ENCODE measurements at regions not wholly inside any gene's neighbourhood (a gene's known extent, or its start where the extent isn't known, plus 50 kb on each side); places are given as distances from the start of the nearest gene placed in this dataset.

DNA sequence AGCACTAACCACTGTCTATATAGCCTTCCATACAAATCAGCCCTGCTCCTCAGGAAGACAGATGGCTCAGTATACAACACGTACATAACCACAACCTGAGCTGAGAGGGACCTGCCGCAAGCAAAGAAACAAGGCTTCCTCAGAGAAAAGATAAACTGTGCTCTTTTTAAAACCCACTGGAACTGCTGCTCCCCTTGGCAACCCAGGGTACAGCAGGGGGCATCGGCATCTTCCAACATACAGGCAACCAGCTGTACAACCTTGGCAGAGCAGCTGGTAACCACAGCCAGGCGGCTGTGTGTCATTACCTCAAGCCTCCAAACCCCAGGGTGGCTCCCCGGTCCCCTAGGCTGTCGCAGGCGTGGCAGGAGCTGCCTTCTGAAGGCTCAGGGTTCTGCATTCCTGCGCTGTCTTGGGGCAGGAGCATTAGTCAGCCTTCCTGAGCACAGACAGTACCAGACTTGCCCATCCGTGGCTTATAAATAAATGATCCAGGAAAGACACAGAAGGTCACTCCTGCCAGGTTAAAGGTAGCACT, 249.5 kb downstream of the ADGRG6 start:
- Histone ChIP-seq H3K9me3 (ENCODE audit: control insufficient read depth in 2 of 2, low read length in 2 of 2) (no peaks in the 10 kb centered on the region), H3K27me3 (ENCODE audit: control insufficient read depth in 2 of 2, insufficient read depth in 2 of 2, low read length in 2 of 2) (no peaks in the 10 kb centered on the region), H3K9ac (ENCODE audit: low read depth in 1 of 2, low read length in 2 of 2) (no peak overlapping the region), H3K4me3 (ENCODE audit: low read length in 2 of 2) (no peak overlapping the region), H3K27ac (ENCODE audit: low read depth in 2 of 2, low read length in 2 of 2) (no peak overlapping the region), H3K4me1 (ENCODE audit: control insufficient read depth in 2 of 2, insufficient read depth in 2 of 2, low read length in 2 of 2) (no peaks in the 10 kb centered on the region), H3K36me3 (ENCODE audit: control insufficient read depth in 2 of 2, insufficient read depth in 2 of 2, low read length in 2 of 2) (no peaks in the 10 kb centered on the region)

- no peak overlapping the region for H3K9ac ChIP-seq (ENCODE audit: low read depth in 1 of 2, low read length in 2 of 2)
- H3K27ac ChIP-seq (ENCODE audit: low read depth in 2 of 2, low read length in 2 of 2): no peak overlapping the region
- H3K27me3 ChIP-seq (ENCODE audit: control insufficient read depth in 2 of 2, insufficient read depth in 2 of 2, low read length in 2 of 2): no peaks in the 10 kb centered on the region
Measured at GRCh38 chr6:142558786-142559185, 257.0 kb downstream of the ADGRG6 start.

GRCh38 chr6:142561511-142562265, 259.9 kb downstream of the ADGRG6 start:
- Histone ChIP-seq H3K27ac (ENCODE audit: low read depth in 2 of 2, low read length in 2 of 2) (no peak overlapping the region), H3K36me3 (ENCODE audit: control insufficient read depth in 2 of 2, insufficient read depth in 2 of 2, low read length in 2 of 2) (no peaks in the 10 kb centered on the region), H3K4me3 (ENCODE audit: low read length in 2 of 2) (no peak overlapping the region), H3K27me3 (ENCODE audit: control insufficient read depth in 2 of 2, insufficient read depth in 2 of 2, low read length in 2 of 2) (no peaks in the 10 kb centered on the region), H3K9ac (ENCODE audit: low read depth in 1 of 2, low read length in 2 of 2) (no peak overlapping the region), H3K4me1 (ENCODE audit: control insufficient read depth in 2 of 2, insufficient read depth in 2 of 2, low read length in 2 of 2) (no peaks in the 10 kb centered on the region), H3K9me3 (ENCODE audit: control insufficient read depth in 2 of 2, low read length in 2 of 2) (no peaks in the 10 kb centered on the region)

More at GRCh38 chr6:142558786-142559185, 257.0 kb downstream of the ADGRG6 start:
- no peaks in the 10 kb centered on the region for H3K4me1 ChIP-seq (ENCODE audit: control insufficient read depth in 2 of 2, insufficient read depth in 2 of 2, low read length in 2 of 2)
- no peaks in the 10 kb centered on the region for H3K9me3 ChIP-seq (ENCODE audit: control insufficient read depth in 2 of 2, low read length in 2 of 2)
- no peak overlapping the region for H3K4me3 ChIP-seq (ENCODE audit: low read length in 2 of 2)
- no peaks in the 10 kb centered on the region for H3K36me3 ChIP-seq (ENCODE audit: control insufficient read depth in 2 of 2, insufficient read depth in 2 of 2, low read length in 2 of 2)

- no peaks in the 10 kb centered on the region for H3K27me3 ChIP-seq (ENCODE audit: control insufficient read depth in 2 of 2, insufficient read depth in 2 of 2, low read length in 2 of 2)
- H3K27ac ChIP-seq (ENCODE audit: low read depth in 2 of 2, low read length in 2 of 2): no peak overlapping the region
- H3K9me3 ChIP-seq (ENCODE audit: control insufficient read depth in 2 of 2, low read length in 2 of 2): no peaks in the 10 kb centered on the region
- H3K4me1 ChIP-seq (ENCODE audit: control insufficient read depth in 2 of 2, insufficient read depth in 2 of 2, low read length in 2 of 2): no peaks in the 10 kb centered on the region
- H3K9ac ChIP-seq (ENCODE audit: low read depth in 1 of 2, low read length in 2 of 2): no peak overlapping the region
- no peaks in the 10 kb centered on the region for H3K36me3 ChIP-seq (ENCODE audit: control insufficient read depth in 2 of 2, insufficient read depth in 2 of 2, low read length in 2 of 2)
- H3K4me3 ChIP-seq (ENCODE audit: low read length in 2 of 2): no peak overlapping the region
Measured at GRCh38 chr6:142562865-142563264, 261.1 kb downstream of the ADGRG6 start.

DNA sequence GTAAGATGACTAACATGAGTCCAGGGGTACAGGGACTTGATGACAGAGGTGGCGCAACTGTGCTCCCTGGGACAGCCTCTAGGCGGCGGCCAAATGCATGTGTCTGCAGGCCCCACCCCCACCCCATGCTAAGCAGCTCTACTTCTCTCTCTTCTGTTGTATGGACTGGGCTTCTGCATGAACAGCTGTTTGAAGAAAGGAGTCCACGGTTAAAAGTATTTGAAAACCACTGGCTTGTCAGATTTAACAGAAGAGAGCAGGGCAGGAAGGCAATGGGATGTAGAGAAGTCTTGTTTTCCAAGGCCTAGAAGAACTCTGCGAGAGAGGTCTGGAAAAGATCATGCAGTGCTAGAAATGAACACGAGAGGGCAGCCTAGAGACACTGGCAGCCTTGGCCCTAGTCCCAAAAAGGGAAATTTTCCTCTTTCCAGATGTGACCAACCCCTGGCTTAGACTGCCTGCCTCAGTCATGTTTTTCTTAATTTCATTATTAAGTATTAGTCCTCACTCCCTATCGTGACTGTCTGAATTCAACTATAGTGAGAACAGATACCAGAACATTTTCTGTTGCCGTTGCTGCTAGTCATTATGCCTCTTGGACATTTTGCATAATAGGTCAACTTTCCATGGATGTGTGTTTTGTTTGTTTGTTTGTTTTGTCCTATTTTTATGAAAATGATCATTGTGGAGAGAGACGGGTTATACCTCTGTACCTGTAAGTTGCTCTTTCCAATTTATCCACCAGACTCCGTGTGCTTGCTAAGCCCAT, 265.0 kb downstream of the ADGRG6 start:
- Histone ChIP-seq H3K9ac (ENCODE audit: low read depth in 1 of 2, low read length in 2 of 2) (no peak overlapping the region), H3K27me3 (ENCODE audit: control insufficient read depth in 2 of 2, insufficient read depth in 2 of 2, low read length in 2 of 2) (no peaks in the 10 kb centered on the region), H3K4me3 (ENCODE audit: low read length in 2 of 2) (no peak overlapping the region), H3K36me3 (ENCODE audit: control insufficient read depth in 2 of 2, insufficient read depth in 2 of 2, low read length in 2 of 2) (no peaks in the 10 kb centered on the region), H3K4me1 (ENCODE audit: control insufficient read depth in 2 of 2, insufficient read depth in 2 of 2, low read length in 2 of 2) (no peaks in the 10 kb centered on the region), H3K9me3 (ENCODE audit: control insufficient read depth in 2 of 2, low read length in 2 of 2) (no peaks in the 10 kb centered on the region), H3K27ac (ENCODE audit: low read depth in 2 of 2, low read length in 2 of 2) (no peak overlapping the region)

DNA sequence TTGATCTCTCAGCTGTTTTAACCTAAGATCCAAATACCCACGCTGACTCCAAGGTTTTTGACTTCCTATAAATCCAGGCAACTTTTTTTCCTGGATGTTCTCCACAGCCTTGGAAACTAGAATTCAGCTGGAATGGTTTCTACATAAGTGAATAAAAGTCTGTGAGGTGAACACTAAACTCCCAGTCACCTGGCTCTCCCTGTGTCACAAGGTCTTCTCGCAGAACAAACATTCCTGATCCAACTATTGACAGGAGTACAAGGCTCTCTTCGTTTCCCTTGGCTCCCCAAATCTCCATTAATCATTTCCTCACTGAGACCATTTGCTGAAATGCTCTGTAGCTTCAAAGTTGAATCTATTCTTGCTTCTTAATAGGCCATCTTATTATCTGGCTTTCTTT, 265.7 kb downstream of the ADGRG6 start:
- Histone ChIP-seq H3K9ac (ENCODE audit: low read depth in 1 of 2, low read length in 2 of 2) (no peak overlapping the region), H3K9me3 (ENCODE audit: control insufficient read depth in 2 of 2, low read length in 2 of 2) (no peaks in the 10 kb centered on the region), H3K36me3 (ENCODE audit: control insufficient read depth in 2 of 2, insufficient read depth in 2 of 2, low read length in 2 of 2) (no peaks in the 10 kb centered on the region), H3K27ac (ENCODE audit: low read depth in 2 of 2, low read length in 2 of 2) (no peak overlapping the region), H3K4me3 (ENCODE audit: low read length in 2 of 2) (no peak overlapping the region), H3K4me1 (ENCODE audit: control insufficient read depth in 2 of 2, insufficient read depth in 2 of 2, low read length in 2 of 2) (no peaks in the 10 kb centered on the region), H3K27me3 (ENCODE audit: control insufficient read depth in 2 of 2, insufficient read depth in 2 of 2, low read length in 2 of 2) (no peaks in the 10 kb centered on the region)

GRCh38 chr6:142568857-142569597, 267.2 kb downstream of the ADGRG6 start:
- Histone ChIP-seq H3K4me1 (ENCODE audit: control insufficient read depth in 2 of 2, insufficient read depth in 2 of 2, low read length in 2 of 2) (no peaks in the 10 kb centered on the region), H3K27ac (ENCODE audit: low read depth in 2 of 2, low read length in 2 of 2) (no peak overlapping the region), H3K9ac (ENCODE audit: low read depth in 1 of 2, low read length in 2 of 2) (no peak overlapping the region), H3K36me3 (ENCODE audit: control insufficient read depth in 2 of 2, insufficient read depth in 2 of 2, low read length in 2 of 2) (no peaks in the 10 kb centered on the region), H3K27me3 (ENCODE audit: control insufficient read depth in 2 of 2, insufficient read depth in 2 of 2, low read length in 2 of 2) (no peaks in the 10 kb centered on the region), H3K4me3 (ENCODE audit: low read length in 2 of 2) (no peak overlapping the region), H3K9me3 (ENCODE audit: control insufficient read depth in 2 of 2, low read length in 2 of 2) (no peaks in the 10 kb centered on the region)

DNA sequence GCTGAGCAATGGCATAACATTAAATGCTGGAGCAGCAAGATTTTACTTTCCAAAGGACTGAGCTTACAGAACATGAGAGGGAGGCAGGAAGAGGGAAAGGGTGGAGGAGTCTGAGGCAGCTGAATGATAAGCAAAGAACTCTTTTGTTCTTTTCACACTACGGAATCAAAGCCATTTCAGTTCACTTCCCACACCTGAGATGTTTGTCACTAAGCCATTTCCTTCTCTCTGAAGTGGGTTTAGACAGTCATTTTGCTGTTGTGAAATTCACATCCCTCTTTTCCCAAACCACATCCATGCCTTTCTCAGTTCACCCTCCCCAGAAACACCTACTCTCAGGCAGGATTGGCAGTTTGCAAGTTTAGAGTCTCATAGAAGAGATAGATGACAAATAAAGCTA, 267.9 kb downstream of the ADGRG6 start:
- Histone ChIP-seq H3K36me3 (ENCODE audit: control insufficient read depth in 2 of 2, insufficient read depth in 2 of 2, low read length in 2 of 2) (no peaks in the 10 kb centered on the region), H3K4me1 (ENCODE audit: control insufficient read depth in 2 of 2, insufficient read depth in 2 of 2, low read length in 2 of 2) (no peaks in the 10 kb centered on the region), H3K9me3 (ENCODE audit: control insufficient read depth in 2 of 2, low read length in 2 of 2) (no peaks in the 10 kb centered on the region), H3K9ac (ENCODE audit: low read depth in 1 of 2, low read length in 2 of 2) (no peak overlapping the region), H3K27me3 (ENCODE audit: control insufficient read depth in 2 of 2, insufficient read depth in 2 of 2, low read length in 2 of 2) (no peaks in the 10 kb centered on the region), H3K27ac (ENCODE audit: low read depth in 2 of 2, low read length in 2 of 2) (no peak overlapping the region), H3K4me3 (ENCODE audit: low read length in 2 of 2) (no peak overlapping the region)

DNA sequence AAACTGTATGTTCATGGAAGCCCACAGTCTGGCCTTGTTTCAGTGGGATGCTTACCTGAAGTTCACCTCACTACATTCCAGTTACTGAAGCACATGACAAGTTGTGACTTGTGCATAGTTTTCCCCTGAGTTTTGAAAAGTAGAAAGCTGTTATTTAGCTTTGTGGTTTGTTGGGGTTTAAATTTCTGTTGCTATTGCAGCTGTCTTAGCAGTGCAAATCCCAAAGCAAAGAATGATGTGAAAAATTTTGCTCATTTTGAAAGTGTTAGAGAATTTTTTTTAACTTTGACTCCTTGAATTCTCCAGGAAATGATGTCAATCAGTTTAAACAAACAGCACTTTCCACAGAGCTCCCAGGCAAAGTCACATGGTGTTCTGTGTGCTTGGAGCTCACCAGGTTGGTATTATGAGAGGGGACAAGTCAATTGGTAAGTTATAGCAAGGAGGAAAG, 268.4 kb downstream of the ADGRG6 start:
- Histone ChIP-seq H3K4me3 (ENCODE audit: low read length in 2 of 2) (no peak overlapping the region), H3K9me3 (ENCODE audit: control insufficient read depth in 2 of 2, low read length in 2 of 2) (no peaks in the 10 kb centered on the region), H3K27ac (ENCODE audit: low read depth in 2 of 2, low read length in 2 of 2) (no peak overlapping the region), H3K9ac (ENCODE audit: low read depth in 1 of 2, low read length in 2 of 2) (no peak overlapping the region), H3K4me1 (ENCODE audit: control insufficient read depth in 2 of 2, insufficient read depth in 2 of 2, low read length in 2 of 2) (no peaks in the 10 kb centered on the region), H3K36me3 (ENCODE audit: control insufficient read depth in 2 of 2, insufficient read depth in 2 of 2, low read length in 2 of 2) (no peaks in the 10 kb centered on the region), H3K27me3 (ENCODE audit: control insufficient read depth in 2 of 2, insufficient read depth in 2 of 2, low read length in 2 of 2) (no peaks in the 10 kb centered on the region)

DNA sequence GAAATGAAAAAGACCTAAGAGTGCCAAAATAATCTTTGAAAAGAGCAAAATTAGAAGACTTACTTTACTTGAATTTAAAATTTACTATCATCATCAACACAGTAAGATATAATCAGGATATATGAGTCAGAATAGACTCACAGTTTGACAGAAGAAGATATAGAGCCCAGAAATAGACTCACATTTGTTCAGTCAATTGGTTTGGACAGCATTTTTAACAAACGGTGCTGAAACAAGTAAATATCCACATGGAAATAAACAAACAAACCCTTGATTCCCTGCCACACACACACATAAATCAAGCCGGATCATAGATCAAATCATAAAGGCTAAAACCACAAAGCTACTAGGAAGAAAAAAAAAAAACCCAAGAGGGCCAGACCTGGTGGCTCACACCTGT, 291.1 kb downstream of the ADGRG6 start:
- no peak overlapping the region for H3K27ac ChIP-seq (ENCODE audit: low read depth in 2 of 2, low read length in 2 of 2)
- no peak overlapping the region for H3K9ac ChIP-seq (ENCODE audit: low read depth in 1 of 2, low read length in 2 of 2)
- H3K4me1 ChIP-seq (ENCODE audit: control insufficient read depth in 2 of 2, insufficient read depth in 2 of 2, low read length in 2 of 2): no peaks in the 10 kb centered on the region
- H3K9me3 ChIP-seq (ENCODE audit: control insufficient read depth in 2 of 2, low read length in 2 of 2): no peaks in the 10 kb centered on the region
- H3K27me3 ChIP-seq (ENCODE audit: control insufficient read depth in 2 of 2, insufficient read depth in 2 of 2, low read length in 2 of 2): no peaks in the 10 kb centered on the region
- H3K36me3 ChIP-seq (ENCODE audit: control insufficient read depth in 2 of 2, insufficient read depth in 2 of 2, low read length in 2 of 2): no peaks in the 10 kb centered on the region
- H3K4me3 ChIP-seq (ENCODE audit: low read length in 2 of 2): no peak overlapping the region

All from mucosa of rectum (tissue), 2 donors.